Panc1 (cell line): ENCODE measurements at regions not wholly inside any gene's neighbourhood (a gene's known extent, or its start where the extent isn't known, plus 50 kb on each side); places are given as distances from the start of the nearest gene placed in this dataset.

Source experiments
- ATAC-seq: fragments of 200-7000 bp; cut with Tn5 transposase; 2 replicates; pipeline ENCODE4 v1.9.1; 2020; ENCODE audit warnings: mild to moderate bottlenecking, moderate library complexity
- BruUV-seq: library from RNA; stranded (reverse); fragments of 400-500 nt; replicated peaks from 2 replicates; lab custom pipeline; 2021; lab: Mats Ljungman, UMichigan
- CTCF ChIA-PET: fragments of 300-600 bp; sonication (Branson Sonifier 250); formaldehyde crosslinking; loops from one replicate; lab custom pipeline; 2022; ENCODE audit warnings: antibody characterized with exemption; lab: Charles Lee
- POLR2A ChIA-PET: fragments of 300-600 bp; sonication (Branson Sonifier 250); formaldehyde crosslinking; loops from one replicate; lab custom pipeline; 2022; ENCODE audit warnings: antibody characterized with exemption; lab: Charles Lee
- DNase-seq: peaks from one replicate; pipeline ENCODE4 v3.0.0-alpha.2; 2010; ENCODE audit warnings: low read depth, low spot score
- H3K27ac ChIP-seq: 2 replicates; pipeline ENCODE4 v1.5.1; 2011; ENCODE audit warnings: mild to moderate bottlenecking, low read length, inconsistent platforms
- H3K27me3 ChIP-seq: fragments of 200-500 bp; sonication (Bioruptor generic); 2 replicates; pipeline ENCODE4 v1.6.0; 2014; ENCODE audit warnings: low read length, inconsistent platforms; ENCODE audit not compliant: control insufficient read depth, insufficient read depth
- H3K36me3 ChIP-seq: fragments of 200-500 bp; sonication (Bioruptor generic); 2 replicates; pipeline ENCODE4 v1.5.1; 2014; ENCODE audit warnings: inconsistent platforms, mild to moderate bottlenecking, low read length, moderate library complexity; ENCODE audit not compliant: control insufficient read depth, insufficient read depth
- H3K4me1 ChIP-seq: 2 replicates; pipeline ENCODE4 v1.5.1; 2011; ENCODE audit warnings: inconsistent platforms, mild to moderate bottlenecking, low read length, moderate library complexity; ENCODE audit not compliant: control insufficient read depth, insufficient read depth
- H3K4me3 ChIP-seq, 2 experiments: 2 replicates each; pipeline ENCODE4 v1.5.1; 2011 to 2012; ENCODE audit warnings: low read depth in 2 of 2, low read length in 2 of 2, mild to moderate bottlenecking in 2 of 2, inconsistent platforms in 1 of 2, moderate library complexity in 1 of 2
- H3K9me3 ChIP-seq: fragments of 200-500 bp; sonication (Bioruptor generic); 2 replicates; pipeline ENCODE4 v1.5.1; 2014; ENCODE audit warnings: low read depth, mild to moderate bottlenecking, inconsistent platforms, low read length, moderate library complexity; ENCODE audit not compliant: control insufficient read depth, insufficient read depth
- POLR2AphosphoS5 ChIP-seq: IDR thresholded peaks from 2 replicates; pipeline ENCODE4 v1.6.1; 2012; ENCODE audit warnings: mild to moderate bottlenecking, low read depth, low read length, moderate library complexity
- SIN3A ChIP-seq: IDR thresholded peaks from 2 replicates; pipeline ENCODE4 v1.6.1; 2012; ENCODE audit warnings: low read depth, mild to moderate bottlenecking, low read length, moderate library complexity, borderline replicate concordance; ENCODE audit not compliant: insufficient read depth
- TCF7L2 ChIP-seq: IDR thresholded peaks from 2 replicates; pipeline ENCODE4 v1.6.1; 2011; ENCODE audit warnings: mild to moderate bottlenecking, low read depth, low read length, inconsistent platforms
- in situ Hi-C: cut with HindIII; loops from 2 replicates; pipeline ENCODE4 v1.10.0; 2016; ENCODE audit warnings: low sequenced_read_pairs, low pct_unique_long_range_greater_than_20kb
- intact Hi-C: fragments of 100-400 bp; cut with micrococcal nuclease; formaldehyde crosslinking; loops from one replicate; pipeline ENCODE4 v1.10.0; 2022; ENCODE audit not compliant: unreplicated experiment
- TF ChIP-seq, protein P1 (sequence below): fragments of 450-650 bp; IDR thresholded peaks from 2 replicates; pipeline ENCODE4 v1.5.1; 2017; ENCODE audit warnings: mild to moderate bottlenecking
- TF ChIP-seq, protein P2 (sequence below), 2 experiments: IDR thresholded peaks; 2 replicates each; pipeline ENCODE4 v1.6.1; 2011 to 2012; ENCODE audit warnings: low read depth in 2 of 2, control low read depth in 1 of 2, low read length in 1 of 2, mild to moderate bottlenecking in 1 of 2, moderate library complexity in 1 of 2; ENCODE audit not compliant: insufficient read depth in 1 of 2

DNA sequence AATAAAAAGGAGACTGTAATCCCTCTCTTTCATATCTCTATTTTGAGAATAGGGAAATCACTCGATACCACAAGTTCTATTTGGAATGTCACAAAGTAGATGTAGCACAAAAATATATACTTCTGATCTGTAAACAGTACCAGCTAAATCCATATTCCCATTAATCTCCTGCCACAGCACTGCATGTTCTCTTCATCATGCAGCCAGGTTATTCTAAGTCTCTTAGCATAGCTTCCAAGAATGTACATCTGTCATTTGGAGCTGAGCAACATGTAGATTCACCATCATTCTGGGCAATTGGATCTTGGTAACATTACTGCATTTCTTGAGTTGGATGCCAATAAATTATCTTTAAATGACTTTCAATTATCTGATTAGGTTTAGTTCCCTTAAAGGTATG is 1874.5 kb downstream of the MRPL39 start:
- TF ChIP-seq SIN3A (no peak), TCF7L2 (no peak), POLR2AphosphoS5 (no peak)
- TF ChIP-seq, protein P1, sequence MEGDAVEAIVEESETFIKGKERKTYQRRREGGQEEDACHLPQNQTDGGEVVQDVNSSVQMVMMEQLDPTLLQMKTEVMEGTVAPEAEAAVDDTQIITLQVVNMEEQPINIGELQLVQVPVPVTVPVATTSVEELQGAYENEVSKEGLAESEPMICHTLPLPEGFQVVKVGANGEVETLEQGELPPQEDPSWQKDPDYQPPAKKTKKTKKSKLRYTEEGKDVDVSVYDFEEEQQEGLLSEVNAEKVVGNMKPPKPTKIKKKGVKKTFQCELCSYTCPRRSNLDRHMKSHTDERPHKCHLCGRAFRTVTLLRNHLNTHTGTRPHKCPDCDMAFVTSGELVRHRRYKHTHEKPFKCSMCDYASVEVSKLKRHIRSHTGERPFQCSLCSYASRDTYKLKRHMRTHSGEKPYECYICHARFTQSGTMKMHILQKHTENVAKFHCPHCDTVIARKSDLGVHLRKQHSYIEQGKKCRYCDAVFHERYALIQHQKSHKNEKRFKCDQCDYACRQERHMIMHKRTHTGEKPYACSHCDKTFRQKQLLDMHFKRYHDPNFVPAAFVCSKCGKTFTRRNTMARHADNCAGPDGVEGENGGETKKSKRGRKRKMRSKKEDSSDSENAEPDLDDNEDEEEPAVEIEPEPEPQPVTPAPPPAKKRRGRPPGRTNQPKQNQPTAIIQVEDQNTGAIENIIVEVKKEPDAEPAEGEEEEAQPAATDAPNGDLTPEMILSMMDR: no peak
- TF ChIP-seq, protein P2, sequence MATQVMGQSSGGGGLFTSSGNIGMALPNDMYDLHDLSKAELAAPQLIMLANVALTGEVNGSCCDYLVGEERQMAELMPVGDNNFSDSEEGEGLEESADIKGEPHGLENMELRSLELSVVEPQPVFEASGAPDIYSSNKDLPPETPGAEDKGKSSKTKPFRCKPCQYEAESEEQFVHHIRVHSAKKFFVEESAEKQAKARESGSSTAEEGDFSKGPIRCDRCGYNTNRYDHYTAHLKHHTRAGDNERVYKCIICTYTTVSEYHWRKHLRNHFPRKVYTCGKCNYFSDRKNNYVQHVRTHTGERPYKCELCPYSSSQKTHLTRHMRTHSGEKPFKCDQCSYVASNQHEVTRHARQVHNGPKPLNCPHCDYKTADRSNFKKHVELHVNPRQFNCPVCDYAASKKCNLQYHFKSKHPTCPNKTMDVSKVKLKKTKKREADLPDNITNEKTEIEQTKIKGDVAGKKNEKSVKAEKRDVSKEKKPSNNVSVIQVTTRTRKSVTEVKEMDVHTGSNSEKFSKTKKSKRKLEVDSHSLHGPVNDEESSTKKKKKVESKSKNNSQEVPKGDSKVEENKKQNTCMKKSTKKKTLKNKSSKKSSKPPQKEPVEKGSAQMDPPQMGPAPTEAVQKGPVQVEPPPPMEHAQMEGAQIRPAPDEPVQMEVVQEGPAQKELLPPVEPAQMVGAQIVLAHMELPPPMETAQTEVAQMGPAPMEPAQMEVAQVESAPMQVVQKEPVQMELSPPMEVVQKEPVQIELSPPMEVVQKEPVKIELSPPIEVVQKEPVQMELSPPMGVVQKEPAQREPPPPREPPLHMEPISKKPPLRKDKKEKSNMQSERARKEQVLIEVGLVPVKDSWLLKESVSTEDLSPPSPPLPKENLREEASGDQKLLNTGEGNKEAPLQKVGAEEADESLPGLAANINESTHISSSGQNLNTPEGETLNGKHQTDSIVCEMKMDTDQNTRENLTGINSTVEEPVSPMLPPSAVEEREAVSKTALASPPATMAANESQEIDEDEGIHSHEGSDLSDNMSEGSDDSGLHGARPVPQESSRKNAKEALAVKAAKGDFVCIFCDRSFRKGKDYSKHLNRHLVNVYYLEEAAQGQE (IDR thresholded peaks at IDR 0.05; ENCODE audit: insufficient read depth in 1 of 2, low read depth in 2 of 2, low read length in 1 of 2): no peak
- Histone ChIP-seq H3K27ac (no peak overlapping the region), H3K9me3 (no peaks in the 10 kb centered on the region), H3K4me1 (no peaks in the 10 kb centered on the region), H3K4me3 (no peak overlapping the region), H3K27me3 (no peaks in the 10 kb centered on the region), H3K36me3 (no peaks in the 10 kb centered on the region)
- ATAC-seq (no peak), DNase-seq (no peak)
- CTCF ChIA-PET: no interaction called here
- POLR2A ChIA-PET: interaction anchor here (0.6 kb wide), 1 partner anchor 57 kb away, joined by 3 read pairs; no protein-coding TSS in a partner anchor
- intact Hi-C loops: no loop called here
- no TSS peak for BruUV-seq
- in situ Hi-C loops: no loop called here

DNA sequence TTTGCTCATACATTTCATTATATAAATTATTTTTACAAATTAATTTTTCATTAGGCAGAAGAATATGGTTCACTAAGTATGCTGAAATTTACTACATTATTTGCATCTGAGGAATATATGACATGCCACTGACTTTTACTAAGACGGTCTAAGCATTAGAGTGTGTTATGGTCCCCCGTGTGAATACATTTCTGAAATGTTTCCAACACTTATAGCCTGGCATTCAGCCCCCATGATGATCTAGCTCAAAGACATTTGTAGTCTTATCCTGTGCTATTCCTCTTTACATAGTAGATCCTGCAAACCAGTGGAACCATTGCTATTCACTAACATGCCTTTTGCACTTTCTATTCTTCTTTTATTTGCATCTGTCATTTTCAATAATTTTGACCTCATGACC is 1878.0 kb downstream of the MRPL39 start:
- H3K27me3 ChIP-seq: no peaks in the 10 kb centered on the region
- no peaks in the 10 kb centered on the region for H3K4me1 ChIP-seq
- ChIA-PET POLR2A (no interaction called here), CTCF (no interaction called here)
- ATAC-seq (no peak), DNase-seq (no peak)
- in situ Hi-C loops: no loop called here
- no peak overlapping the region for H3K4me3 ChIP-seq
- H3K36me3 ChIP-seq: no peaks in the 10 kb centered on the region
- no peak overlapping the region for H3K27ac ChIP-seq
- no peaks in the 10 kb centered on the region for H3K9me3 ChIP-seq
- TF ChIP-seq TCF7L2: no peak
- TF ChIP-seq, protein P2 (IDR thresholded peaks at IDR 0.05; ENCODE audit: insufficient read depth in 1 of 2, low read depth in 2 of 2, low read length in 1 of 2): no peak
- TF ChIP-seq SIN3A: no peak
- TF ChIP-seq POLR2AphosphoS5: no peak
- TF ChIP-seq, protein P1: no peak
- intact Hi-C loops: no loop called here
- BruUV-seq: no TSS peak
